Astrocyte (in vitro differentiated cells and primary cell): ENCODE measurements at regions not wholly inside any gene's neighbourhood (a gene's known extent, or its start where the extent isn't known, plus 50 kb on each side); places are given as distances from the start of the nearest gene placed in this dataset.

ENCODE experiments used
- DNase-seq: peaks from one replicate; pipeline ENCODE4 v3.0.0-alpha.2; 2010; ENCODE audit warnings: low read depth
- FAIRE-seq: peaks from 2 replicates; lab custom pipeline; 2011; peaks lifted over from hg19 to GRCh38; lab: Jason Lieb, UNC
- H2AFZ ChIP-seq: 2 replicates; pipeline ENCODE4 v1.6.0; 2012; ENCODE audit warnings: low read depth, low read length, inconsistent platforms
- H3K27ac ChIP-seq: 2 replicates; pipeline ENCODE4 v1.5.1; 2011; ENCODE audit warnings: low read depth, low read length, inconsistent platforms
- H3K27me3 ChIP-seq: 2 replicates; pipeline ENCODE4 v1.6.0; 2011; ENCODE audit warnings: low read length, inconsistent platforms; ENCODE audit not compliant: insufficient read depth
- H3K36me3 ChIP-seq: 2 replicates; pipeline ENCODE4 v1.5.1; 2011; ENCODE audit warnings: low read length, inconsistent platforms; ENCODE audit not compliant: insufficient read depth
- H3K4me1 ChIP-seq: 2 replicates; pipeline ENCODE4 v1.5.1; 2011; ENCODE audit warnings: low read length, inconsistent platforms; ENCODE audit not compliant: insufficient read depth
- H3K4me2 ChIP-seq: 2 replicates; pipeline ENCODE4 v1.6.0; 2012; ENCODE audit warnings: low read length, inconsistent platforms
- H3K4me3 ChIP-seq: 2 replicates; pipeline ENCODE4 v1.5.1; 2011; ENCODE audit warnings: low read depth, mild to moderate bottlenecking, low read length, inconsistent platforms; ENCODE audit not compliant: insufficient read depth
- H3K79me2 ChIP-seq: 2 replicates; pipeline ENCODE4 v1.6.0; 2012; ENCODE audit warnings: mild to moderate bottlenecking, low read length, inconsistent platforms; ENCODE audit not compliant: insufficient read depth
- H3K9ac ChIP-seq: 2 replicates; pipeline ENCODE4 v1.6.0; 2012; ENCODE audit warnings: mild to moderate bottlenecking, low read length, inconsistent platforms
- H3K9me3 ChIP-seq: 2 replicates; pipeline ENCODE4 v1.5.1; 2012; ENCODE audit warnings: low read depth, mild to moderate bottlenecking, low read length, inconsistent platforms; ENCODE audit not compliant: insufficient read depth
- H4K20me1 ChIP-seq: 2 replicates; pipeline ENCODE4 v1.6.0; 2012; ENCODE audit warnings: low read length, inconsistent platforms; ENCODE audit not compliant: insufficient read depth
- H3K27ac Mint-ChIP-seq: one replicate; pipeline ENCODE4 v1.8.0; 2021; ENCODE audit warnings: mild to moderate bottlenecking, mixed read lengths; ENCODE audit not compliant: unreplicated experiment
- H3K27me3 Mint-ChIP-seq: one replicate; pipeline ENCODE4 v1.8.0; 2021; ENCODE audit warnings: low read depth, mixed read lengths; ENCODE audit not compliant: unreplicated experiment
- H3K36me3 Mint-ChIP-seq: one replicate; pipeline ENCODE4 v1.8.0; 2021; ENCODE audit warnings: low read depth, mixed read lengths; ENCODE audit not compliant: unreplicated experiment
- H3K4me1 Mint-ChIP-seq: one replicate; pipeline ENCODE4 v1.8.0; 2021; ENCODE audit warnings: low read depth, mixed read lengths; ENCODE audit not compliant: unreplicated experiment
- H3K4me3 Mint-ChIP-seq: one replicate; pipeline ENCODE4 v1.8.0; 2021; ENCODE audit warnings: mild to moderate bottlenecking, moderate library complexity, mixed read lengths; ENCODE audit not compliant: unreplicated experiment
- H3K9me3 Mint-ChIP-seq: one replicate; pipeline ENCODE4 v1.8.0; 2021; ENCODE audit warnings: mild to moderate bottlenecking, mixed read lengths; ENCODE audit not compliant: unreplicated experiment
- EZH2 ChIP-seq: IDR thresholded peaks from 2 replicates; pipeline ENCODE4 v1.6.1; 2012; ENCODE audit warnings: mild to moderate bottlenecking, low read length, inconsistent platforms; ENCODE audit not compliant: insufficient read depth
- TF ChIP-seq, protein P1 (sequence below): IDR thresholded peaks from 2 replicates; pipeline ENCODE4 v1.5.1; 2011; ENCODE audit warnings: low read depth, mild to moderate bottlenecking, inconsistent platforms, low read length, moderate library complexity; ENCODE audit not compliant: insufficient read depth

DNA sequence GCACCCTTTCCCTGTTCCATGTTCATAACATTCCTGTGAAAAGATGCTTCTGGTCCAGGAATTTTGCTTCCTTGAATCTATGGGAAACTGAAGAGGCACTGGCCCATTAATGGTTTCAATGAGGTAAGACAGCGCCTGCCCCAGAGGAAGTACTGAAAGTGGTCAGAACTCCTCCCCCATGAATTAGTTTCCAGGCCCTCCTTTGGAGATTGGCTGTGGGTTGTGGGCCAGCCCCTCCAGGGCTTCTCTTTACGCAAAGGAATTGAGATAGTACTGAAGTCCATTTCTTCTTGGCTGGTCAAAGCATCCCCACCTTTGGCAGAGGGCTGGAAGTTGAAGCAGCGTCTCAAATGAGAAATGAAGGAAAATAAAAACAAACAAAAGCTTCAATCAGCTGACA lies 175.5 kb downstream of the POLR2M start:
- Mint-ChIP-seq H3K27ac (no peak overlapping the region), H3K4me1 (peaks cover 4% of the 10 kb centered on the region)
- no peak for FAIRE-seq

DNA sequence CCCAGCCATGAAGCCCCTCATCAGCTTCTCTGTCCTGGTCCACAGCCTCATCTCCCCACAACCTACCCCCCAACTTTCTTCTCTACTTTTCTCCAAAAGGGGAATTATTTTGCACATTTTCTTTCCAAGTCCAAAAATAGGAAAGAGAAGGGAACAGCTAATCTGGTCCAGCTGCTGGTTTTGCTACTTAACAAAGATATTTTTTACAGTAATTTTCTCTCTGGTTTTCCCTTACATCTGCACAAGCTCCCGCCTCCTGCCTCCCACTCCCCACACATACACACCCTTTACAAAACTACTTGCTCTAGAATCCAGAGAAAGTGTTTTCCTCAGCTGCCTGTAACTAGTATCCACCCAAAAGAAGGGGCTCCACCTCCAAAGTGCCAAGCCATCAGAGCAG lies 177.2 kb downstream of the POLR2M start:
- Histone ChIP-seq H3K4me2 (no peak overlapping the region), H3K9ac (no peak overlapping the region), H3K79me2 (no peaks in the 10 kb centered on the region), H3K4me1 (peaks cover 3% of the 10 kb centered on the region), H3K27me3 (peaks cover 3% of the 10 kb centered on the region), H3K27ac (no peak overlapping the region), H3K9me3 (no peaks in the 10 kb centered on the region), H3K4me3 (no peak overlapping the region), H3K36me3 (no peaks in the 10 kb centered on the region), H4K20me1 (no peaks in the 10 kb centered on the region), H2AFZ (no peak overlapping the region)
- Mint-ChIP-seq H3K27me3 (peaks cover 29% of the 10 kb centered on the region), H3K36me3 (no peaks in the 10 kb centered on the region), H3K27ac (no peak overlapping the region), H3K4me1 (no peaks in the 10 kb centered on the region), H3K4me3 (no peak overlapping the region), H3K9me3 (no peaks in the 10 kb centered on the region)
- FAIRE-seq: no peak
- no peak for TF ChIP-seq EZH2
- TF ChIP-seq, protein P1, sequence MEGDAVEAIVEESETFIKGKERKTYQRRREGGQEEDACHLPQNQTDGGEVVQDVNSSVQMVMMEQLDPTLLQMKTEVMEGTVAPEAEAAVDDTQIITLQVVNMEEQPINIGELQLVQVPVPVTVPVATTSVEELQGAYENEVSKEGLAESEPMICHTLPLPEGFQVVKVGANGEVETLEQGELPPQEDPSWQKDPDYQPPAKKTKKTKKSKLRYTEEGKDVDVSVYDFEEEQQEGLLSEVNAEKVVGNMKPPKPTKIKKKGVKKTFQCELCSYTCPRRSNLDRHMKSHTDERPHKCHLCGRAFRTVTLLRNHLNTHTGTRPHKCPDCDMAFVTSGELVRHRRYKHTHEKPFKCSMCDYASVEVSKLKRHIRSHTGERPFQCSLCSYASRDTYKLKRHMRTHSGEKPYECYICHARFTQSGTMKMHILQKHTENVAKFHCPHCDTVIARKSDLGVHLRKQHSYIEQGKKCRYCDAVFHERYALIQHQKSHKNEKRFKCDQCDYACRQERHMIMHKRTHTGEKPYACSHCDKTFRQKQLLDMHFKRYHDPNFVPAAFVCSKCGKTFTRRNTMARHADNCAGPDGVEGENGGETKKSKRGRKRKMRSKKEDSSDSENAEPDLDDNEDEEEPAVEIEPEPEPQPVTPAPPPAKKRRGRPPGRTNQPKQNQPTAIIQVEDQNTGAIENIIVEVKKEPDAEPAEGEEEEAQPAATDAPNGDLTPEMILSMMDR: no peak
- DNase-seq: no peak

More for the DNA sequence above, 175.5 kb downstream of the POLR2M start:
- H4K20me1 ChIP-seq: no peaks in the 10 kb centered on the region
- H3K36me3 ChIP-seq: no peaks in the 10 kb centered on the region
- no peak overlapping the region for H3K27ac ChIP-seq
- peaks cover 3% of the 10 kb centered on the region for H3K4me1 ChIP-seq
- no peak overlapping the region for H3K4me3 ChIP-seq
- H3K36me3 Mint-ChIP-seq: no peaks in the 10 kb centered on the region
- H3K4me2 ChIP-seq: no peak overlapping the region
- H3K9me3 Mint-ChIP-seq: no peaks in the 10 kb centered on the region
- no peak overlapping the region for H3K4me3 Mint-ChIP-seq
- TF ChIP-seq, protein P1: no peak
- no peak for TF ChIP-seq EZH2
- no peak overlapping the region for H3K9ac ChIP-seq
- H3K27me3 Mint-ChIP-seq: peaks cover 23% of the 10 kb centered on the region
- no peaks in the 10 kb centered on the region for H3K79me2 ChIP-seq
- H3K27me3 ChIP-seq: peaks cover 3% of the 10 kb centered on the region
- H2AFZ ChIP-seq: no peak overlapping the region
- no peaks in the 10 kb centered on the region for H3K9me3 ChIP-seq
- no peak for DNase-seq

DNA sequence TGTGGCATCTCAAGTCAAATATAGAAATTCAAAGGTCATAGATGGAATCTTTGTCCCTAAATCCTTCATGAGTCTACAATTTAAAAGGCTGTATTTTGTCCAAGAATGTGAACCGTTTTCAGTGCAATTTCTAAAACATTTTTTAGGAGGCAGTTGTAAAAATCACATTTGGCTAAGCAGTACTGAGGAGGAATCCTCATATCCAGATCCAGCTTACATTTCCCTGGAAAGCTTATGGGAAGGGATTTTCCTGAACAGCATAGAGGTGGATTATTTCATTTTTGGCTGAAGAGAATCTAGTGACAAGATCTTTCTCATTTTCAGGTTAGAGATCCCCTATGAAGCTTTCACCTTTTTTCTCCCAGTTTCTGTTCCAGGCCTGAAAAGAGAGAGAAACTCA lies 178.4 kb downstream of the POLR2M start:
- no peak overlapping the region for H2AFZ ChIP-seq
- no peak overlapping the region for H3K4me3 ChIP-seq
- peaks cover 3% of the 10 kb centered on the region for H3K4me1 ChIP-seq
- no peak overlapping the region for H3K4me2 ChIP-seq
- H3K79me2 ChIP-seq: no peaks in the 10 kb centered on the region
- Mint-ChIP-seq H3K9me3 (no peaks in the 10 kb centered on the region), H3K4me3 (no peak overlapping the region), H3K27me3 (peaks cover 29% of the 10 kb centered on the region), H3K4me1 (no peaks in the 10 kb centered on the region), H3K36me3 (no peaks in the 10 kb centered on the region), H3K27ac (no peak overlapping the region)
- H3K27ac ChIP-seq: no peak overlapping the region
- TF ChIP-seq EZH2: no peak
- TF ChIP-seq, protein P1: no peak
- no peak for FAIRE-seq
- no peaks in the 10 kb centered on the region for H3K9me3 ChIP-seq
- H3K36me3 ChIP-seq: no peaks in the 10 kb centered on the region
- H3K27me3 ChIP-seq: peaks cover 3% of the 10 kb centered on the region
- no peak overlapping the region for H3K9ac ChIP-seq
- DNase-seq: no peak
- no peaks in the 10 kb centered on the region for H4K20me1 ChIP-seq
